ENCODE measurements at regions not wholly inside any gene's neighbourhood (a gene's known extent, or its start where the extent isn't known, plus 50 kb on each side); places are given as distances from the start of the nearest gene placed in this dataset.

GRCh38 chr15:95027981-95028380 lies 796.6 kb downstream of the MCTP2 start:
- TF ChIP-seq CTCF (IDR thresholded peaks at IDR 0.05; ENCODE audit: low read depth, low read length) (no peak), EZH2phosphoT487 (IDR thresholded peaks at IDR 0.05; ENCODE audit: low read depth) (no peak)

Data from OCI-LY3 (cell line).